Subcutaneous abdominal adipose tissue (tissue), 5 donors: ENCODE measurements at regions not wholly inside any gene's neighbourhood (a gene's known extent, or its start where the extent isn't known, plus 50 kb on each side); places are given as distances from the start of the nearest gene placed in this dataset.

Experiments used
- H3K27ac ChIP-seq: one replicate; pipeline ENCODE4 v1.7.0; 2013; ENCODE audit warnings: low read depth, mild to moderate bottlenecking, inconsistent platforms, low read length, moderate library complexity
- H3K27me3 ChIP-seq, 5 donors: one replicate each; pipeline ENCODE4 v1.7.0; 2013; ENCODE audit warnings: low read length in 5 of 5, inconsistent platforms in 1 of 5; ENCODE audit not compliant: control insufficient read depth in 5 of 5, insufficient read depth in 4 of 5
- H3K36me3 ChIP-seq, 5 donors: one replicate each; pipeline ENCODE4 v1.7.0; 2013; ENCODE audit warnings: low read length in 5 of 5; ENCODE audit not compliant: control insufficient read depth in 5 of 5, insufficient read depth in 5 of 5
- H3K4me1 ChIP-seq, 5 donors: one replicate each; pipeline ENCODE4 v1.7.0; 2013; ENCODE audit warnings: low read length in 5 of 5, mild to moderate bottlenecking in 3 of 5, moderate library complexity in 1 of 5; ENCODE audit not compliant: control insufficient read depth in 5 of 5, insufficient read depth in 5 of 5
- H3K4me3 ChIP-seq, 5 donors: one replicate each; pipeline ENCODE4 v1.7.0; 2013; ENCODE audit warnings: low read length in 5 of 5, low read depth in 1 of 5
- H3K9ac ChIP-seq, 5 donors: one replicate each; pipeline ENCODE4 v1.7.0; 2013; ENCODE audit warnings: low read length in 5 of 5, mild to moderate bottlenecking in 4 of 5, moderate library complexity in 3 of 5
- H3K9me3 ChIP-seq, 5 donors: one replicate each; pipeline ENCODE4 v1.7.0; 2013; ENCODE audit warnings: low read length in 5 of 5; ENCODE audit not compliant: control insufficient read depth in 5 of 5
- donor health status: healthy.
- donor health status: healthy.
- donor health status: healthy.
- donor health status: healthy.
- donor health status: healthy.

GRCh38 chr2:67057901-67058703 is 339.0 kb upstream of the ETAA1 start:
- Histone ChIP-seq H3K9me3 (no peaks in the 10 kb centered on the region), H3K27me3 (no peaks in the 10 kb centered on the region), H3K9ac (no peak overlapping the region), H3K36me3 (no peaks in the 10 kb centered on the region), H3K4me1 (peaks cover 0 to 3% (median 0%) of the 10 kb centered on the region in 5 donors), H3K27ac (no peak overlapping the region), H3K4me3 (no peak overlapping the region)

- no peaks in the 10 kb centered on the region for H3K27me3 ChIP-seq
- H3K36me3 ChIP-seq, result no peaks in the 10 kb centered on the region
- no peak overlapping the region for H3K4me3 ChIP-seq
- H3K9ac ChIP-seq, result no peak overlapping the region
- H3K27ac ChIP-seq, result no peak overlapping the region
- no peaks in the 10 kb centered on the region for H3K4me1 ChIP-seq
- no peaks in the 10 kb centered on the region for H3K9me3 ChIP-seq
These were observed 332.1 kb upstream of the ETAA1 start for GRCh38 chr2:67065046-67065445.

GRCh38 chr2:67066782-67067181 is 330.4 kb upstream of the ETAA1 start:
- no peak overlapping the region for H3K27ac ChIP-seq

GRCh38 chr2:67067656-67068055 is 329.5 kb upstream of the ETAA1 start:
- H3K27ac ChIP-seq, result no peak overlapping the region
- H3K9me3 ChIP-seq, result no peaks in the 10 kb centered on the region
- H3K27me3 ChIP-seq, result no peaks in the 10 kb centered on the region
- H3K9ac ChIP-seq, result no peak overlapping the region
- H3K36me3 ChIP-seq, result no peaks in the 10 kb centered on the region
- no peaks in the 10 kb centered on the region for H3K4me1 ChIP-seq
- H3K4me3 ChIP-seq, result no peak overlapping the region

More at GRCh38 chr2:67066782-67067181, 330.4 kb upstream of the ETAA1 start:
- Histone ChIP-seq H3K9ac (no peak overlapping the region), H3K27me3 (no peaks in the 10 kb centered on the region), H3K36me3 (no peaks in the 10 kb centered on the region), H3K9me3 (no peaks in the 10 kb centered on the region), H3K4me1 (no peaks in the 10 kb centered on the region), H3K4me3 (no peak overlapping the region)

- no peaks in the 10 kb centered on the region for H3K27me3 ChIP-seq
- H3K27ac ChIP-seq, result no peak overlapping the region
- H3K36me3 ChIP-seq, result no peaks in the 10 kb centered on the region
- H3K9ac ChIP-seq, result no peak overlapping the region
- H3K4me1 ChIP-seq, result no peaks in the 10 kb centered on the region
- H3K4me3 ChIP-seq, result no peak overlapping the region
- H3K9me3 ChIP-seq, result no peaks in the 10 kb centered on the region
These were observed 326.3 kb upstream of the ETAA1 start for GRCh38 chr2:67070826-67071225.

GRCh38 chr2:67075056-67075455 is 322.1 kb upstream of the ETAA1 start:
- no peaks in the 10 kb centered on the region for H3K36me3 ChIP-seq
- no peaks in the 10 kb centered on the region for H3K9me3 ChIP-seq
- no peak overlapping the region for H3K27ac ChIP-seq
- H3K4me1 ChIP-seq, result no peaks in the 10 kb centered on the region
- H3K4me3 ChIP-seq, result no peak overlapping the region
- no peak overlapping the region for H3K9ac ChIP-seq
- no peaks in the 10 kb centered on the region for H3K27me3 ChIP-seq

- Histone ChIP-seq H3K27ac (no peak overlapping the region), H3K4me3 (no peak overlapping the region), H3K9me3 (peaks cover 0 to 6% (median 6%) of the 10 kb centered on the region in 5 donors), H3K9ac (no peak overlapping the region), H3K27me3 (no peaks in the 10 kb centered on the region), H3K36me3 (no peaks in the 10 kb centered on the region), H3K4me1 (no peaks in the 10 kb centered on the region)
These were observed 321.4 kb upstream of the ETAA1 start for GRCh38 chr2:67075530-67076238.

GRCh38 chr2:67076239-67076624 is 320.9 kb upstream of the ETAA1 start:
- no peak overlapping the region for H3K4me3 ChIP-seq
- no peak overlapping the region for H3K9ac ChIP-seq
- H3K9me3 ChIP-seq, result peaks cover 0 to 9% (median 6%) of the 10 kb centered on the region in 5 donors
- no peaks in the 10 kb centered on the region for H3K36me3 ChIP-seq
- H3K4me1 ChIP-seq, result no peaks in the 10 kb centered on the region
- no peak overlapping the region for H3K27ac ChIP-seq
- no peaks in the 10 kb centered on the region for H3K27me3 ChIP-seq

- no peaks in the 10 kb centered on the region for H3K27me3 ChIP-seq
- H3K36me3 ChIP-seq, result no peaks in the 10 kb centered on the region
- no peak overlapping the region for H3K27ac ChIP-seq
- H3K4me1 ChIP-seq, result peaks cover 0 to under 1% (median 0%) of the 10 kb centered on the region in 5 donors
- no peak overlapping the region for H3K9ac ChIP-seq
- no peak overlapping the region for H3K4me3 ChIP-seq
- H3K9me3 ChIP-seq, result peaks cover 0 to 9% (median 6%) of the 10 kb centered on the region in 5 donors
These were observed 317.4 kb upstream of the ETAA1 start for GRCh38 chr2:67079729-67080128.

GRCh38 chr2:67082813-67083212 is 314.3 kb upstream of the ETAA1 start:
- Histone ChIP-seq H3K4me1 (peaks cover 0 to 5% (median 0%) of the 10 kb centered on the region in 5 donors), H3K27ac (no peak overlapping the region), H3K27me3 (peaks cover 0 to 4% (median 0%) of the 10 kb centered on the region in 5 donors), H3K9ac (no peak overlapping the region), H3K9me3 (peaks cover 0 to 9% (median 6%) of the 10 kb centered on the region in 5 donors), H3K36me3 (no peaks in the 10 kb centered on the region), H3K4me3 (no peak overlapping the region)
